ENCODE measurements at regions not wholly inside any gene's neighbourhood (a gene's known extent, or its start where the extent isn't known, plus 50 kb on each side); places are given as distances from the start of the nearest gene placed in this dataset.

- no peak overlapping the region for H3K27ac ChIP-seq (ENCODE audit: low read depth, low read length)
- H3K4me1 ChIP-seq (ENCODE audit: control insufficient read depth in 3 of 3, insufficient read depth in 3 of 3, low read length in 3 of 3): no peaks in the 10 kb centered on the region
- no peaks in the 10 kb centered on the region for H3K9me3 ChIP-seq (ENCODE audit: control insufficient read depth in 3 of 3, low read length in 3 of 3)
- H3K27me3 ChIP-seq (ENCODE audit: control insufficient read depth in 3 of 3, insufficient read depth in 3 of 3, low read length in 3 of 3): no peaks in the 10 kb centered on the region
- H3K9ac ChIP-seq (ENCODE audit: low read depth in 1 of 3, low read length in 3 of 3): no peak overlapping the region
- no peak overlapping the region for H3K4me3 ChIP-seq (ENCODE audit: low read length in 3 of 3)
- H3K36me3 ChIP-seq (ENCODE audit: control insufficient read depth in 3 of 3, insufficient read depth in 3 of 3, low read length in 3 of 3): no peaks in the 10 kb centered on the region
Observed at GRCh38 chr3:159652452-159652851, 336.2 kb upstream of the IL12A start.

- no peak overlapping the region for H3K4me3 ChIP-seq (ENCODE audit: low read length in 3 of 3)
- no peak overlapping the region for H3K27ac ChIP-seq (ENCODE audit: low read depth, low read length)
- no peaks in the 10 kb centered on the region for H3K9me3 ChIP-seq (ENCODE audit: control insufficient read depth in 3 of 3, low read length in 3 of 3)
- no peaks in the 10 kb centered on the region for H3K4me1 ChIP-seq (ENCODE audit: control insufficient read depth in 3 of 3, insufficient read depth in 3 of 3, low read length in 3 of 3)
- no peak overlapping the region for H3K9ac ChIP-seq (ENCODE audit: low read depth in 1 of 3, low read length in 3 of 3)
- no peaks in the 10 kb centered on the region for H3K36me3 ChIP-seq (ENCODE audit: control insufficient read depth in 3 of 3, insufficient read depth in 3 of 3, low read length in 3 of 3)
- H3K27me3 ChIP-seq (ENCODE audit: control insufficient read depth in 3 of 3, insufficient read depth in 3 of 3, low read length in 3 of 3): no peaks in the 10 kb centered on the region
Observed at GRCh38 chr3:159654183-159655134, 334.2 kb upstream of the IL12A start.

GRCh38 chr3:159655202-159655601 lies 333.4 kb upstream of the IL12A start:
- Histone ChIP-seq H3K4me1 (ENCODE audit: control insufficient read depth in 3 of 3, insufficient read depth in 3 of 3, low read length in 3 of 3) (no peaks in the 10 kb centered on the region), H3K9ac (ENCODE audit: low read depth in 1 of 3, low read length in 3 of 3) (no peak overlapping the region), H3K9me3 (ENCODE audit: control insufficient read depth in 3 of 3, low read length in 3 of 3) (no peaks in the 10 kb centered on the region), H3K4me3 (ENCODE audit: low read length in 3 of 3) (no peak overlapping the region), H3K36me3 (ENCODE audit: control insufficient read depth in 3 of 3, insufficient read depth in 3 of 3, low read length in 3 of 3) (no peaks in the 10 kb centered on the region), H3K27ac (ENCODE audit: low read depth, low read length) (no peak overlapping the region), H3K27me3 (ENCODE audit: control insufficient read depth in 3 of 3, insufficient read depth in 3 of 3, low read length in 3 of 3) (no peaks in the 10 kb centered on the region)

GRCh38 chr3:159657176-159657575 lies 331.5 kb upstream of the IL12A start:
- Histone ChIP-seq H3K27ac (ENCODE audit: low read depth, low read length) (no peak overlapping the region), H3K9ac (ENCODE audit: low read depth in 1 of 3, low read length in 3 of 3) (no peak overlapping the region), H3K4me1 (ENCODE audit: control insufficient read depth in 3 of 3, insufficient read depth in 3 of 3, low read length in 3 of 3) (no peaks in the 10 kb centered on the region), H3K4me3 (ENCODE audit: low read length in 3 of 3) (no peak overlapping the region), H3K36me3 (ENCODE audit: control insufficient read depth in 3 of 3, insufficient read depth in 3 of 3, low read length in 3 of 3) (no peaks in the 10 kb centered on the region), H3K27me3 (ENCODE audit: control insufficient read depth in 3 of 3, insufficient read depth in 3 of 3, low read length in 3 of 3) (no peaks in the 10 kb centered on the region), H3K9me3 (ENCODE audit: control insufficient read depth in 3 of 3, low read length in 3 of 3) (peaks cover 0 to 1% (median 0%) of the 10 kb centered on the region in 3 donors)

GRCh38 chr3:159657629-159658028 lies 331.0 kb upstream of the IL12A start:
- Histone ChIP-seq H3K36me3 (ENCODE audit: control insufficient read depth in 3 of 3, insufficient read depth in 3 of 3, low read length in 3 of 3) (no peaks in the 10 kb centered on the region), H3K9me3 (ENCODE audit: control insufficient read depth in 3 of 3, low read length in 3 of 3) (peaks cover 0 to 1% (median 0%) of the 10 kb centered on the region in 3 donors), H3K4me3 (ENCODE audit: low read length in 3 of 3) (no peak overlapping the region), H3K9ac (ENCODE audit: low read depth in 1 of 3, low read length in 3 of 3) (no peak overlapping the region), H3K27ac (ENCODE audit: low read depth, low read length) (no peak overlapping the region), H3K4me1 (ENCODE audit: control insufficient read depth in 3 of 3, insufficient read depth in 3 of 3, low read length in 3 of 3) (no peaks in the 10 kb centered on the region), H3K27me3 (ENCODE audit: control insufficient read depth in 3 of 3, insufficient read depth in 3 of 3, low read length in 3 of 3) (no peaks in the 10 kb centered on the region)

GRCh38 chr3:159660326-159660725 lies 328.3 kb upstream of the IL12A start:
- no peak overlapping the region for H3K4me3 ChIP-seq (ENCODE audit: low read length in 3 of 3)
- H3K9ac ChIP-seq (ENCODE audit: low read depth in 1 of 3, low read length in 3 of 3): no peak overlapping the region
- no peak overlapping the region for H3K27ac ChIP-seq (ENCODE audit: low read depth, low read length)
- peaks cover 0 to 1% (median 0%) of the 10 kb centered on the region in 3 donors for H3K9me3 ChIP-seq (ENCODE audit: control insufficient read depth in 3 of 3, low read length in 3 of 3)
- no peaks in the 10 kb centered on the region for H3K36me3 ChIP-seq (ENCODE audit: control insufficient read depth in 3 of 3, insufficient read depth in 3 of 3, low read length in 3 of 3)
- no peaks in the 10 kb centered on the region for H3K4me1 ChIP-seq (ENCODE audit: control insufficient read depth in 3 of 3, insufficient read depth in 3 of 3, low read length in 3 of 3)
- H3K27me3 ChIP-seq (ENCODE audit: control insufficient read depth in 3 of 3, insufficient read depth in 3 of 3, low read length in 3 of 3): no peaks in the 10 kb centered on the region

GRCh38 chr3:159660901-159661300 lies 327.7 kb upstream of the IL12A start:
- Histone ChIP-seq H3K9me3 (ENCODE audit: control insufficient read depth in 3 of 3, low read length in 3 of 3) (peaks cover 0 to 1% (median 0%) of the 10 kb centered on the region in 3 donors), H3K27ac (ENCODE audit: low read depth, low read length) (no peak overlapping the region), H3K27me3 (ENCODE audit: control insufficient read depth in 3 of 3, insufficient read depth in 3 of 3, low read length in 3 of 3) (no peaks in the 10 kb centered on the region), H3K36me3 (ENCODE audit: control insufficient read depth in 3 of 3, insufficient read depth in 3 of 3, low read length in 3 of 3) (no peaks in the 10 kb centered on the region), H3K4me1 (ENCODE audit: control insufficient read depth in 3 of 3, insufficient read depth in 3 of 3, low read length in 3 of 3) (no peaks in the 10 kb centered on the region), H3K9ac (ENCODE audit: low read depth in 1 of 3, low read length in 3 of 3) (no peak overlapping the region), H3K4me3 (ENCODE audit: low read length in 3 of 3) (no peak overlapping the region)

GRCh38 chr3:159662549-159662948 lies 326.1 kb upstream of the IL12A start:
- H3K4me1 ChIP-seq (ENCODE audit: control insufficient read depth in 3 of 3, insufficient read depth in 3 of 3, low read length in 3 of 3): no peaks in the 10 kb centered on the region
- H3K9me3 ChIP-seq (ENCODE audit: control insufficient read depth in 3 of 3, low read length in 3 of 3): peaks cover 0 to 1% (median 0%) of the 10 kb centered on the region in 3 donors
- H3K36me3 ChIP-seq (ENCODE audit: control insufficient read depth in 3 of 3, insufficient read depth in 3 of 3, low read length in 3 of 3): no peaks in the 10 kb centered on the region
- H3K9ac ChIP-seq (ENCODE audit: low read depth in 1 of 3, low read length in 3 of 3): no peak overlapping the region
- no peak overlapping the region for H3K4me3 ChIP-seq (ENCODE audit: low read length in 3 of 3)
- no peak overlapping the region for H3K27ac ChIP-seq (ENCODE audit: low read depth, low read length)
- no peaks in the 10 kb centered on the region for H3K27me3 ChIP-seq (ENCODE audit: control insufficient read depth in 3 of 3, insufficient read depth in 3 of 3, low read length in 3 of 3)

- no peaks in the 10 kb centered on the region for H3K36me3 ChIP-seq (ENCODE audit: control insufficient read depth in 3 of 3, insufficient read depth in 3 of 3, low read length in 3 of 3)
- no peak overlapping the region for H3K9ac ChIP-seq (ENCODE audit: low read depth in 1 of 3, low read length in 3 of 3)
- H3K27me3 ChIP-seq (ENCODE audit: control insufficient read depth in 3 of 3, insufficient read depth in 3 of 3, low read length in 3 of 3): no peaks in the 10 kb centered on the region
- H3K9me3 ChIP-seq (ENCODE audit: control insufficient read depth in 3 of 3, low read length in 3 of 3): peaks cover 0 to 1% (median 0%) of the 10 kb centered on the region in 3 donors
- no peak overlapping the region for H3K27ac ChIP-seq (ENCODE audit: low read depth, low read length)
- H3K4me3 ChIP-seq (ENCODE audit: low read length in 3 of 3): no peak overlapping the region
- peaks cover 0 to 6% (median 0%) of the 10 kb centered on the region in 3 donors for H3K4me1 ChIP-seq (ENCODE audit: control insufficient read depth in 3 of 3, insufficient read depth in 3 of 3, low read length in 3 of 3)
Observed at GRCh38 chr3:159664006-159664405, 324.6 kb upstream of the IL12A start.

GRCh38 chr3:159664653-159665052 lies 324.0 kb upstream of the IL12A start:
- Histone ChIP-seq H3K4me3 (ENCODE audit: low read length in 3 of 3) (no peak overlapping the region), H3K36me3 (ENCODE audit: control insufficient read depth in 3 of 3, insufficient read depth in 3 of 3, low read length in 3 of 3) (no peaks in the 10 kb centered on the region), H3K9ac (ENCODE audit: low read depth in 1 of 3, low read length in 3 of 3) (no peak overlapping the region), H3K27ac (ENCODE audit: low read depth, low read length) (no peak overlapping the region), H3K9me3 (ENCODE audit: control insufficient read depth in 3 of 3, low read length in 3 of 3) (peaks cover 0 to 1% (median 0%) of the 10 kb centered on the region in 3 donors), H3K4me1 (ENCODE audit: control insufficient read depth in 3 of 3, insufficient read depth in 3 of 3, low read length in 3 of 3) (peaks cover 0 to 6% (median 0%) of the 10 kb centered on the region in 3 donors), H3K27me3 (ENCODE audit: control insufficient read depth in 3 of 3, insufficient read depth in 3 of 3, low read length in 3 of 3) (no peaks in the 10 kb centered on the region)
